22Rv1 (cell line): ENCODE measurements at regions not wholly inside any gene's neighbourhood (a gene's known extent, or its start where the extent isn't known, plus 50 kb on each side); places are given as distances from the start of the nearest gene placed in this dataset.

ENCODE experiments used
- CTCF ChIP-seq: fragments of 450-650 bp; IDR thresholded peaks from 2 replicates; pipeline ENCODE4 v1.5.1; 2017; ENCODE audit warnings: mild to moderate bottlenecking
- ZFX ChIP-seq: fragments of 450-650 bp; IDR thresholded peaks from 2 replicates; pipeline ENCODE4 v1.6.1; 2017; ENCODE audit warnings: antibody characterized with exemption, borderline replicate concordance

- no peak for TF ChIP-seq CTCF
- no peak for TF ChIP-seq ZFX
Observed at GRCh38 chr4:114036864-114037263, 57.4 kb upstream of the ARSJ start.
